Stimulated activated CD8-positive, alpha-beta memory T cell treated with anti-CD3 and anti-CD28 coated beads, Interleukin-7, amount 100 ng/mL, for 1 hour (primary cell): ENCODE measurements at regions not wholly inside any gene's neighbourhood (a gene's known extent, or its start where the extent isn't known, plus 50 kb on each side); places are given as distances from the start of the nearest gene placed in this dataset.
"Not testable (repeated sequence)": the region's sequence is repeated elsewhere in the genome, so short reads cannot be mapped to it uniquely, and the experiment has no call there.

Experiments used
- DNase-seq, 2 donors: peaks; one replicate each; pipeline ENCODE4 v3.0.0-alpha.2; 2020; ENCODE audit warnings: low read depth in 2 of 2

- not testable (repeated sequence) for DNase-seq
Measured at GRCh38 chr16:29234536-29235275, 171.8 kb downstream of the NPIPB11 start.

GRCh38 chr16:29233705-29234404 is 172.7 kb downstream of the NPIPB11 start:
- not testable (repeated sequence) for DNase-seq

GRCh38 chr16:29232811-29233704 is 173.5 kb downstream of the NPIPB11 start:
- no peak for DNase-seq

- not testable (repeated sequence) for DNase-seq
Measured at GRCh38 chr16:29232160-29232705, 174.3 kb downstream of the NPIPB11 start.

- DNase-seq, result no peak
Measured at GRCh38 chr16:29231244-29231643, 175.3 kb downstream of the NPIPB11 start.

- no peak for DNase-seq
Measured at GRCh38 chr16:29230671-29231096, 175.8 kb downstream of the NPIPB11 start.

- DNase-seq, result not testable (repeated sequence)
Measured at GRCh38 chr16:29230006-29230668, 176.4 kb downstream of the NPIPB11 start.

GRCh38 chr16:29229616-29230005 is 176.9 kb downstream of the NPIPB11 start:
- DNase-seq, result not testable (repeated sequence)

- not testable (repeated sequence) for DNase-seq
Measured at GRCh38 chr16:29228664-29229611, 177.6 kb downstream of the NPIPB11 start.

- peak in 1 of 2 donors; percentile 7 for DNase-seq
Measured at GRCh38 chr16:29227751-29228663, 178.5 kb downstream of the NPIPB11 start.

- DNase-seq, result no peak
Measured at GRCh38 chr16:29226782-29227181, 179.7 kb downstream of the NPIPB11 start.

- DNase-seq, result not testable (repeated sequence)
Measured at GRCh38 chr16:29224675-29225074, 181.8 kb downstream of the NPIPB11 start.

GRCh38 chr16:29222615-29223014 is 183.9 kb downstream of the NPIPB11 start:
- DNase-seq, result not testable (repeated sequence)

- not testable (repeated sequence) for DNase-seq
Measured at GRCh38 chr16:29222008-29222407, 184.5 kb downstream of the NPIPB11 start.

GRCh38 chr16:29221281-29221955 is 185.1 kb downstream of the NPIPB11 start:
- DNase-seq, result not testable (repeated sequence)

GRCh38 chr16:29220647-29221191 is 185.8 kb downstream of the NPIPB11 start:
- not testable (repeated sequence) for DNase-seq

- not testable (repeated sequence) for DNase-seq
Measured at GRCh38 chr16:29219966-29220646, 186.4 kb downstream of the NPIPB11 start.
